Stimulated activated naive CD8-positive, alpha-beta T cell treated with anti-CD3 and anti-CD28 coated beads, Interleukin-15, amount 100 ng/mL, for 72 hours (primary cell): ENCODE measurements at regions not wholly inside any gene's neighbourhood (a gene's known extent, or its start where the extent isn't known, plus 50 kb on each side); places are given as distances from the start of the nearest gene placed in this dataset.
A peak's percentile ranks its signal among the peaks of the same experiment; 100 is the strongest.

Experiments
- ATAC-seq: fragments of 150-1000 bp; cut with Tn5 transposase; 2 replicates; pipeline ENCODE4 v1.10.0; 2021; ENCODE audit warnings: mild to moderate bottlenecking, moderate library complexity
- DNase-seq, 2 donors: peaks; one replicate each; pipeline ENCODE4 v3.0.0; 2021 to 2022
- H3K27ac Mint-ChIP-seq, 2 donors: one replicate each; pipeline ENCODE4 v1.8.0; 2022; ENCODE audit warnings: mild to moderate bottlenecking in 2 of 2, mixed read lengths in 2 of 2, moderate library complexity in 2 of 2
- H3K27me3 Mint-ChIP-seq: one replicate; pipeline ENCODE4 v1.8.0; 2022; ENCODE audit warnings: mixed read lengths
- H3K4me1 Mint-ChIP-seq: one replicate; pipeline ENCODE4 v1.8.0; 2022; ENCODE audit warnings: mild to moderate bottlenecking, mixed read lengths
- H3K4me3 Mint-ChIP-seq, 2 donors: one replicate each; pipeline ENCODE4 v1.8.0; 2022; ENCODE audit warnings: mild to moderate bottlenecking in 2 of 2, mixed read lengths in 2 of 2, moderate library complexity in 1 of 2
- H3K9me3 Mint-ChIP-seq, 2 donors: one replicate each; pipeline ENCODE4 v1.8.0; 2022; ENCODE audit warnings: mixed read lengths in 2 of 2

GRCh38 chr3:127033171-127033570 is 50.3 kb downstream of the PLXNA1 start:
- Mint-ChIP-seq H3K4me1 (no peaks in the 10 kb centered on the region), H3K9me3 (no peaks in the 10 kb centered on the region), H3K4me3 (no peak overlapping the region), H3K27me3 (no peaks in the 10 kb centered on the region), H3K27ac (peak overlapping the region in 1 of 2 donors; percentile 91)
- no peak for ATAC-seq
- no peak for DNase-seq

- H3K4me3 Mint-ChIP-seq: no peak overlapping the region
- DNase-seq: no peak
Observed at GRCh38 chr3:127033786-127034185, 50.9 kb downstream of the PLXNA1 start.

GRCh38 chr3:127034195-127034989 is 51.5 kb downstream of the PLXNA1 start:
- Mint-ChIP-seq H3K4me3 (no peak overlapping the region), H3K9me3 (no peaks in the 10 kb centered on the region), H3K27me3 (peaks cover 7% of the 10 kb centered on the region), H3K27ac (peak overlapping the region in 1 of 2 donors; percentile 61), H3K4me1 (no peaks in the 10 kb centered on the region)
- DNase-seq (no peak), ATAC-seq (no peak)

More at GRCh38 chr3:127033786-127034185, 50.9 kb downstream of the PLXNA1 start:
- no peak for ATAC-seq
- Mint-ChIP-seq H3K4me1 (no peaks in the 10 kb centered on the region), H3K27me3 (peaks cover 3% of the 10 kb centered on the region), H3K9me3 (no peaks in the 10 kb centered on the region), H3K27ac (no peak overlapping the region)

- Mint-ChIP-seq H3K27me3 (peaks cover 7% of the 10 kb centered on the region), H3K9me3 (no peaks in the 10 kb centered on the region), H3K27ac (peak overlapping the region in 1 of 2 donors; percentile 61), H3K4me1 (no peaks in the 10 kb centered on the region), H3K4me3 (no peak overlapping the region)
- DNase-seq (no peak), ATAC-seq (no peak)
Observed at GRCh38 chr3:127034990-127035652, 52.2 kb downstream of the PLXNA1 start.

- Mint-ChIP-seq H3K9me3 (no peaks in the 10 kb centered on the region), H3K27ac (no peak overlapping the region), H3K4me1 (no peaks in the 10 kb centered on the region), H3K27me3 (peaks cover 7% of the 10 kb centered on the region), H3K4me3 (no peak overlapping the region)
- ATAC-seq (no peak), DNase-seq (no peak)
Observed at GRCh38 chr3:127035677-127036076, 52.8 kb downstream of the PLXNA1 start.

GRCh38 chr3:127036209-127037020 is 53.5 kb downstream of the PLXNA1 start:
- ATAC-seq (no peak), DNase-seq (no peak)
- no peaks in the 10 kb centered on the region for H3K4me1 Mint-ChIP-seq
- H3K27me3 Mint-ChIP-seq: peaks cover 7% of the 10 kb centered on the region
- H3K27ac Mint-ChIP-seq: no peak overlapping the region
- H3K4me3 Mint-ChIP-seq: no peak overlapping the region
- H3K9me3 Mint-ChIP-seq: no peaks in the 10 kb centered on the region

GRCh38 chr3:127037021-127037400 is 54.1 kb downstream of the PLXNA1 start:
- Mint-ChIP-seq H3K27ac (no peak overlapping the region), H3K9me3 (no peaks in the 10 kb centered on the region), H3K4me1 (no peaks in the 10 kb centered on the region)

GRCh38 chr3:127037418-127037841 is 54.5 kb downstream of the PLXNA1 start:
- Mint-ChIP-seq H3K27me3 (peaks cover 7% of the 10 kb centered on the region), H3K4me3 (no peak overlapping the region), H3K9me3 (no peaks in the 10 kb centered on the region), H3K27ac (no peak overlapping the region), H3K4me1 (no peaks in the 10 kb centered on the region)
- DNase-seq (no peak), ATAC-seq (no peak)

More at GRCh38 chr3:127037021-127037400, 54.1 kb downstream of the PLXNA1 start:
- no peak for ATAC-seq
- DNase-seq: no peak
- Mint-ChIP-seq H3K4me3 (no peak overlapping the region), H3K27me3 (peaks cover 7% of the 10 kb centered on the region)

GRCh38 chr3:127037971-127038446 is 55.1 kb downstream of the PLXNA1 start:
- ATAC-seq (no peak), DNase-seq (no peak)
- Mint-ChIP-seq H3K27ac (no peak overlapping the region), H3K9me3 (no peaks in the 10 kb centered on the region), H3K4me3 (no peak overlapping the region), H3K27me3 (peaks cover 7% of the 10 kb centered on the region), H3K4me1 (no peaks in the 10 kb centered on the region)

- Mint-ChIP-seq H3K9me3 (no peaks in the 10 kb centered on the region), H3K4me3 (no peak overlapping the region), H3K27me3 (peaks cover 7% of the 10 kb centered on the region), H3K4me1 (no peaks in the 10 kb centered on the region), H3K27ac (no peak overlapping the region)
- DNase-seq (no peak), ATAC-seq (no peak)
Observed at GRCh38 chr3:127038466-127038865, 55.6 kb downstream of the PLXNA1 start.

GRCh38 chr3:127038923-127039581 is 56.1 kb downstream of the PLXNA1 start:
- H3K9me3 Mint-ChIP-seq: no peaks in the 10 kb centered on the region

GRCh38 chr3:127039719-127040118 is 56.8 kb downstream of the PLXNA1 start:
- no peak for ATAC-seq
- H3K4me1 Mint-ChIP-seq: no peaks in the 10 kb centered on the region

More at GRCh38 chr3:127038923-127039581, 56.1 kb downstream of the PLXNA1 start:
- ATAC-seq (no peak), DNase-seq (no peak)
- Mint-ChIP-seq H3K4me1 (no peaks in the 10 kb centered on the region), H3K27ac (peak overlapping the region in 1 of 2 donors; percentile 60), H3K4me3 (no peak overlapping the region), H3K27me3 (peaks cover 7% of the 10 kb centered on the region)

GRCh38 chr3:127040216-127040615 is 57.3 kb downstream of the PLXNA1 start:
- peaks cover 7% of the 10 kb centered on the region for H3K27me3 Mint-ChIP-seq
- no peak overlapping the region for H3K4me3 Mint-ChIP-seq
- DNase-seq (no peak), ATAC-seq (no peak)
- H3K27ac Mint-ChIP-seq: no peak overlapping the region
- H3K9me3 Mint-ChIP-seq: no peaks in the 10 kb centered on the region
- H3K4me1 Mint-ChIP-seq: no peaks in the 10 kb centered on the region

More at GRCh38 chr3:127039719-127040118, 56.8 kb downstream of the PLXNA1 start:
- Mint-ChIP-seq H3K4me3 (no peak overlapping the region), H3K9me3 (no peaks in the 10 kb centered on the region), H3K27ac (no peak overlapping the region), H3K27me3 (peaks cover 7% of the 10 kb centered on the region)
- no peak for DNase-seq

- Mint-ChIP-seq H3K27me3 (peaks cover 7% of the 10 kb centered on the region), H3K9me3 (no peaks in the 10 kb centered on the region), H3K4me3 (no peak overlapping the region), H3K27ac (peak overlapping the region in 1 of 2 donors; percentile 19), H3K4me1 (no peaks in the 10 kb centered on the region)
- DNase-seq (no peak), ATAC-seq (no peak)
Observed at GRCh38 chr3:127041264-127041820, 58.4 kb downstream of the PLXNA1 start.

- H3K4me1 Mint-ChIP-seq: no peaks in the 10 kb centered on the region
- H3K27me3 Mint-ChIP-seq: peaks cover 7% of the 10 kb centered on the region
- ATAC-seq (no peak), DNase-seq (no peak)
- no peaks in the 10 kb centered on the region for H3K9me3 Mint-ChIP-seq
- H3K27ac Mint-ChIP-seq: no peak overlapping the region
- no peak overlapping the region for H3K4me3 Mint-ChIP-seq
Observed at GRCh38 chr3:127041933-127042332, 59.0 kb downstream of the PLXNA1 start.
